GM23338 (cell line): ENCODE measurements at regions not wholly inside any gene's neighbourhood (a gene's known extent, or its start where the extent isn't known, plus 50 kb on each side); places are given as distances from the start of the nearest gene placed in this dataset.

Experiments
- ATAC-seq: fragments of 200-7000 bp; cut with Tn5 transposase; 3 replicates; pipeline ENCODE4 v1.9.1; 2020
- DNase-seq: peaks from one replicate; pipeline ENCODE4 v3.0.0-alpha.2; 2015; ENCODE audit warnings: low spot score
- H2AFZ ChIP-seq: fragments of 200-600 bp; sonication (generic); 2 replicates; pipeline ENCODE4 v1.8.0; 2016; ENCODE audit warnings: antibody characterized with exemption, mild to moderate bottlenecking, moderate library complexity
- H3F3A ChIP-seq: fragments of 200-600 bp; sonication (generic); replicated peaks from 2 replicates; pipeline ENCODE4 v1.8.0; 2017; ENCODE audit warnings: antibody characterized with exemption, mixed run types, low read depth
- H3K27ac ChIP-seq: fragments of 200-600 bp; sonication (generic); 2 replicates; pipeline ENCODE4 v1.6.1; 2016; ENCODE audit warnings: low read depth
- H3K27me3 ChIP-seq: fragments of 200-600 bp; sonication (generic); 2 replicates; pipeline ENCODE4 v1.8.0; 2016; ENCODE audit warnings: mild to moderate bottlenecking, mixed run types, moderate library complexity; ENCODE audit not compliant: insufficient read depth
- H3K36me3 ChIP-seq: fragments of 200-600 bp; sonication (generic); 2 replicates; pipeline ENCODE4 v1.8.0; 2016; ENCODE audit warnings: mild to moderate bottlenecking; ENCODE audit not compliant: insufficient read depth
- H3K4me1 ChIP-seq: fragments of 200-600 bp; sonication (generic); 2 replicates; pipeline ENCODE4 v1.8.0; 2016; ENCODE audit warnings: mild to moderate bottlenecking, moderate library complexity; ENCODE audit not compliant: insufficient read depth
- H3K4me2 ChIP-seq: fragments of 200-600 bp; sonication (generic); 2 replicates; pipeline ENCODE4 v1.7.1; 2017; ENCODE audit warnings: mixed run types
- H3K4me3 ChIP-seq: fragments of 200-600 bp; sonication (generic); 2 replicates; pipeline ENCODE4 v1.6.1; 2016; ENCODE audit warnings: mixed run types
- H3K79me2 ChIP-seq: fragments of 200-600 bp; sonication (generic); replicated peaks from 2 replicates; pipeline ENCODE4 v1.8.0; 2017; ENCODE audit warnings: mild to moderate bottlenecking; ENCODE audit not compliant: insufficient read depth
- H3K9me2 ChIP-seq: fragments of 200-600 bp; sonication (generic); 2 replicates; pipeline ENCODE4 v1.8.0; 2017; ENCODE audit not compliant: insufficient read depth
- H4K20me1 ChIP-seq: fragments of 200-600 bp; sonication (generic); replicated peaks from 2 replicates; pipeline ENCODE4 v1.8.0; 2017; ENCODE audit warnings: mild to moderate bottlenecking; ENCODE audit not compliant: insufficient read depth
- H3K27ac Mint-ChIP-seq: 2 replicates; pipeline ENCODE4 v1.8.0; 2020; ENCODE audit warnings: inconsistent platforms, mild to moderate bottlenecking, moderate library complexity, mixed read lengths
- H3K27me3 Mint-ChIP-seq: 3 replicates; pipeline ENCODE4 v1.8.0; 2022; ENCODE audit warnings: low read depth, mild to moderate bottlenecking, moderate library complexity, mixed read lengths, inconsistent platforms; ENCODE audit not compliant: insufficient read depth, poor library complexity
- H3K36me3 Mint-ChIP-seq: 3 replicates; pipeline ENCODE4 v1.8.0; 2021; ENCODE audit warnings: low read depth, mild to moderate bottlenecking, inconsistent platforms, moderate library complexity, mixed read lengths
- H3K4me1 Mint-ChIP-seq: 3 replicates; pipeline ENCODE4 v1.8.0; 2020; ENCODE audit warnings: mild to moderate bottlenecking, inconsistent platforms, mixed read lengths
- H3K4me3 Mint-ChIP-seq: 3 replicates; pipeline ENCODE4 v1.8.0; 2021; ENCODE audit warnings: moderate library complexity, mild to moderate bottlenecking, inconsistent platforms, mixed read lengths
- H3K9me3 Mint-ChIP-seq: 3 replicates; pipeline ENCODE4 v1.8.0; 2020; ENCODE audit warnings: moderate library complexity, mild to moderate bottlenecking, inconsistent platforms, mixed read lengths
- CREB1 ChIP-seq: fragments of 250-450 bp; sonication (Bioruptor Pico); IDR thresholded peaks from 2 replicates; pipeline ENCODE4 v1.5.0; 2020; ENCODE audit warnings: low read depth, mild to moderate bottlenecking, moderate library complexity
- EZH2 ChIP-seq: fragments of 200-600 bp; sonication (generic); IDR thresholded peaks from one replicate; pipeline ENCODE4 v1.8.0; 2017; ENCODE audit warnings: antibody characterized with exemption, mild to moderate bottlenecking, low read depth; ENCODE audit not compliant: unreplicated experiment
- EZH2phosphoT487 ChIP-seq: fragments of 200-600 bp; sonication (generic); IDR thresholded peaks from one replicate; pipeline ENCODE4 v1.8.1; 2018; ENCODE audit warnings: antibody characterized with exemption; ENCODE audit not compliant: unreplicated experiment
- JUNB ChIP-seq: IDR thresholded peaks from one replicate; pipeline ENCODE4 v1.6.1; 2016; ENCODE audit warnings: antibody characterized with exemption; ENCODE audit not compliant: unreplicated experiment
- POLR2AphosphoS5 ChIP-seq: IDR thresholded peaks from 2 replicates; pipeline ENCODE4 v1.6.1; 2016; ENCODE audit warnings: antibody characterized with exemption, low read depth
- STAT1 ChIP-seq: IDR thresholded peaks from one replicate; pipeline ENCODE4 v1.6.1; 2016; ENCODE audit warnings: antibody characterized with exemption; ENCODE audit not compliant: unreplicated experiment
- ZNF114 ChIP-seq: fragments of 250-450 bp; sonication (Bioruptor Pico); IDR thresholded peaks from 2 replicates; pipeline ENCODE4 v1.5.0; 2020; ENCODE audit warnings: mild to moderate bottlenecking, moderate library complexity
- ZNF331 ChIP-seq: fragments of 250-450 bp; sonication (Bioruptor Pico); IDR thresholded peaks from 2 replicates; pipeline ENCODE4 v1.5.0; 2020; ENCODE audit warnings: low read depth, mild to moderate bottlenecking, moderate library complexity
- TF ChIP-seq, protein P1 (sequence below): IDR thresholded peaks from one replicate; pipeline ENCODE4 v1.6.1; 2018; ENCODE audit warnings: antibody characterized with exemption; ENCODE audit not compliant: unreplicated experiment
- TF ChIP-seq, protein P2 (sequence below), 2 experiments: fragments of 200-600 bp in 1 of 2; sonication (generic) in 1 of 2; conservative IDR thresholded peaks; 2 replicates each; pipeline versions ENCODE4 v1.5.1 to v1.6.1; 2016 to 2017; ENCODE audit warnings: antibody characterized with exemption in 2 of 2, low read depth in 2 of 2, mild to moderate bottlenecking in 2 of 2, moderate library complexity in 1 of 2
- TF ChIP-seq, protein P3 (sequence below): IDR thresholded peaks from 2 replicates; pipeline ENCODE4 v1.6.1; 2016; ENCODE audit warnings: antibody characterized with exemption

DNA sequence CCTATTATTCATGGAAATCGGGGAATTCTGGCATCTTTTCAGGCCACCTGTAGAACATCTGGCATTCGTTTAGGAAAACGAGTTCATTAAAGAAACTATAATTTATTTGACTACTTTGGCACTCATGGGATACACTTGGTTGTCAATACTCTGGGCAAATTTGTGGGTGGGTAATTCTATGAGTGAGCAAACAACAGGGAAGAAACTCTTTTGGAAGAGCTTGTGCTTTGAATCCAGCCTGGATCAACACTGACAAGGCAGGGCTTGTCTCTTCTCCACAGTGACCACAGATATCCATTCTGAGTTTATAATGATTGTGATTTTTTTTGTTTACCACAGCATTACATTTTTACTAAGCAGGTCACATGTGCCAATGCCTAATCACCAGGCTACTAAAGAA, 394.7 kb downstream of the THBS2 start:
- H3K9me3 Mint-ChIP-seq, result no peaks in the 10 kb centered on the region
- H3K27ac ChIP-seq, result no peak overlapping the region
- H3K4me3 Mint-ChIP-seq, result no peak overlapping the region
- H3K4me1 ChIP-seq, result no peaks in the 10 kb centered on the region
- no peaks in the 10 kb centered on the region for H3K27me3 ChIP-seq
- no peak for TF ChIP-seq ZNF114
- TF ChIP-seq, protein P1, sequence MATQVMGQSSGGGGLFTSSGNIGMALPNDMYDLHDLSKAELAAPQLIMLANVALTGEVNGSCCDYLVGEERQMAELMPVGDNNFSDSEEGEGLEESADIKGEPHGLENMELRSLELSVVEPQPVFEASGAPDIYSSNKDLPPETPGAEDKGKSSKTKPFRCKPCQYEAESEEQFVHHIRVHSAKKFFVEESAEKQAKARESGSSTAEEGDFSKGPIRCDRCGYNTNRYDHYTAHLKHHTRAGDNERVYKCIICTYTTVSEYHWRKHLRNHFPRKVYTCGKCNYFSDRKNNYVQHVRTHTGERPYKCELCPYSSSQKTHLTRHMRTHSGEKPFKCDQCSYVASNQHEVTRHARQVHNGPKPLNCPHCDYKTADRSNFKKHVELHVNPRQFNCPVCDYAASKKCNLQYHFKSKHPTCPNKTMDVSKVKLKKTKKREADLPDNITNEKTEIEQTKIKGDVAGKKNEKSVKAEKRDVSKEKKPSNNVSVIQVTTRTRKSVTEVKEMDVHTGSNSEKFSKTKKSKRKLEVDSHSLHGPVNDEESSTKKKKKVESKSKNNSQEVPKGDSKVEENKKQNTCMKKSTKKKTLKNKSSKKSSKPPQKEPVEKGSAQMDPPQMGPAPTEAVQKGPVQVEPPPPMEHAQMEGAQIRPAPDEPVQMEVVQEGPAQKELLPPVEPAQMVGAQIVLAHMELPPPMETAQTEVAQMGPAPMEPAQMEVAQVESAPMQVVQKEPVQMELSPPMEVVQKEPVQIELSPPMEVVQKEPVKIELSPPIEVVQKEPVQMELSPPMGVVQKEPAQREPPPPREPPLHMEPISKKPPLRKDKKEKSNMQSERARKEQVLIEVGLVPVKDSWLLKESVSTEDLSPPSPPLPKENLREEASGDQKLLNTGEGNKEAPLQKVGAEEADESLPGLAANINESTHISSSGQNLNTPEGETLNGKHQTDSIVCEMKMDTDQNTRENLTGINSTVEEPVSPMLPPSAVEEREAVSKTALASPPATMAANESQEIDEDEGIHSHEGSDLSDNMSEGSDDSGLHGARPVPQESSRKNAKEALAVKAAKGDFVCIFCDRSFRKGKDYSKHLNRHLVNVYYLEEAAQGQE, result no peak
- TF ChIP-seq, protein P2, sequence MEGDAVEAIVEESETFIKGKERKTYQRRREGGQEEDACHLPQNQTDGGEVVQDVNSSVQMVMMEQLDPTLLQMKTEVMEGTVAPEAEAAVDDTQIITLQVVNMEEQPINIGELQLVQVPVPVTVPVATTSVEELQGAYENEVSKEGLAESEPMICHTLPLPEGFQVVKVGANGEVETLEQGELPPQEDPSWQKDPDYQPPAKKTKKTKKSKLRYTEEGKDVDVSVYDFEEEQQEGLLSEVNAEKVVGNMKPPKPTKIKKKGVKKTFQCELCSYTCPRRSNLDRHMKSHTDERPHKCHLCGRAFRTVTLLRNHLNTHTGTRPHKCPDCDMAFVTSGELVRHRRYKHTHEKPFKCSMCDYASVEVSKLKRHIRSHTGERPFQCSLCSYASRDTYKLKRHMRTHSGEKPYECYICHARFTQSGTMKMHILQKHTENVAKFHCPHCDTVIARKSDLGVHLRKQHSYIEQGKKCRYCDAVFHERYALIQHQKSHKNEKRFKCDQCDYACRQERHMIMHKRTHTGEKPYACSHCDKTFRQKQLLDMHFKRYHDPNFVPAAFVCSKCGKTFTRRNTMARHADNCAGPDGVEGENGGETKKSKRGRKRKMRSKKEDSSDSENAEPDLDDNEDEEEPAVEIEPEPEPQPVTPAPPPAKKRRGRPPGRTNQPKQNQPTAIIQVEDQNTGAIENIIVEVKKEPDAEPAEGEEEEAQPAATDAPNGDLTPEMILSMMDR (conservative IDR thresholded peaks at IDR 0.05; ENCODE audit: low read depth in 2 of 2), result no peak
- TF ChIP-seq EZH2phosphoT487, result no peak
- TF ChIP-seq POLR2AphosphoS5, result no peak
- TF ChIP-seq ZNF331 (CRISPR knock-in tag), result no peak
- TF ChIP-seq, protein P3, sequence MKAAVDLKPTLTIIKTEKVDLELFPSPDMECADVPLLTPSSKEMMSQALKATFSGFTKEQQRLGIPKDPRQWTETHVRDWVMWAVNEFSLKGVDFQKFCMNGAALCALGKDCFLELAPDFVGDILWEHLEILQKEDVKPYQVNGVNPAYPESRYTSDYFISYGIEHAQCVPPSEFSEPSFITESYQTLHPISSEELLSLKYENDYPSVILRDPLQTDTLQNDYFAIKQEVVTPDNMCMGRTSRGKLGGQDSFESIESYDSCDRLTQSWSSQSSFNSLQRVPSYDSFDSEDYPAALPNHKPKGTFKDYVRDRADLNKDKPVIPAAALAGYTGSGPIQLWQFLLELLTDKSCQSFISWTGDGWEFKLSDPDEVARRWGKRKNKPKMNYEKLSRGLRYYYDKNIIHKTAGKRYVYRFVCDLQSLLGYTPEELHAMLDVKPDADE, result no peak
- no peak for TF ChIP-seq EZH2
- no peak for TF ChIP-seq JUNB
- no peak for TF ChIP-seq STAT1
- no peak for TF ChIP-seq CREB1 (CRISPR knock-in tag)
- H3K27ac Mint-ChIP-seq, result no peak overlapping the region
- ATAC-seq (no peak), DNase-seq (no peak)
- no peak overlapping the region for H3K4me2 ChIP-seq
- H3K36me3 ChIP-seq, result no peaks in the 10 kb centered on the region
- no peaks in the 10 kb centered on the region for H3K36me3 Mint-ChIP-seq
- H3K9me2 ChIP-seq, result no peaks in the 10 kb centered on the region
- H2AFZ ChIP-seq, result no peak overlapping the region
- H3F3A ChIP-seq, result no peaks in the 10 kb centered on the region
- no peak overlapping the region for H3K4me3 ChIP-seq
- no peaks in the 10 kb centered on the region for H4K20me1 ChIP-seq
- H3K79me2 ChIP-seq, result no peaks in the 10 kb centered on the region
- H3K4me1 Mint-ChIP-seq, result no peaks in the 10 kb centered on the region
- H3K27me3 Mint-ChIP-seq, result peaks cover 6% of the 10 kb centered on the region
